NB4 (cell line): ENCODE measurements at regions not wholly inside any gene's neighbourhood (a gene's known extent, or its start where the extent isn't known, plus 50 kb on each side); places are given as distances from the start of the nearest gene placed in this dataset.

Experiments
- DNase-seq: peaks from one replicate; pipeline ENCODE4 v3.0.0; 2010; ENCODE audit warnings: low read depth
- H3K4me3 ChIP-seq: one replicate; pipeline ENCODE4 v1.5.1; 2011; ENCODE audit warnings: mild to moderate bottlenecking, low read depth, low read length, moderate library complexity
- CTCF ChIP-seq: IDR thresholded peaks from one replicate; pipeline ENCODE4 v1.5.1; 2012; ENCODE audit warnings: low read depth, low read length
- MYC ChIP-seq: IDR thresholded peaks from 2 replicates; pipeline ENCODE4 v1.6.1; 2011; ENCODE audit warnings: low read depth, low read length
- POLR2A ChIP-seq: IDR thresholded peaks from 2 replicates; pipeline ENCODE4 v1.6.1; 2011; ENCODE audit warnings: mild to moderate bottlenecking; ENCODE audit not compliant: insufficient read length; ENCODE audit errors: extremely low read depth
- TF ChIP-seq, protein P1 (sequence below): IDR thresholded peaks from 2 replicates; pipeline ENCODE4 v1.6.1; 2011; ENCODE audit warnings: low read depth, low read length

GRCh38 chr13:65966991-65967451 is 1263.1 kb downstream of the PCDH9 start:
- no peak overlapping the region for H3K4me3 ChIP-seq
- peak; percentile 65 for DNase-seq
- TF ChIP-seq, protein P1, sequence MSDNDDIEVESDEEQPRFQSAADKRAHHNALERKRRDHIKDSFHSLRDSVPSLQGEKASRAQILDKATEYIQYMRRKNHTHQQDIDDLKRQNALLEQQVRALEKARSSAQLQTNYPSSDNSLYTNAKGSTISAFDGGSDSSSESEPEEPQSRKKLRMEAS = no peak
- TF ChIP-seq MYC (no peak), CTCF (peak; percentile 33), POLR2A (no peak)

DNA sequence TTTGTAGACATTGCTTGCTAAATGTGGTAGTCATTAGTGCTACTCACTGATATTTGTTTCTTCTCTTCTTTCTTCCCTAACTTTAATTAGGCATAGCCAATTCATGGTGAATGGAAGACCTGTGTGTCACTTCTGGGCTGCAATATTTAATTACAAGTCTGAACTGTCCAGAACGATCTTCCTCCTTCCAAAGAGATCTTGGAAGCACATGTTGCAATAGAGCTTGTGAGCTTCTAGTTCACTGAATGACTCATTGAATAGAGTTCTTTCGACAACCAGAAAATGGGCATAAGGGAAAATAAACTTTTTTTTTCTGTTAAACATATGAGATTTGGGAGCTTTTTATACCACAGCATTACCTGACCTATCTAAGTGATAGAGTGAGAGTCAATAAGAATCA is 1264.6 kb downstream of the PCDH9 start:
- peak; percentile 5 for DNase-seq
- H3K4me3 ChIP-seq = no peak overlapping the region
- no peak for TF ChIP-seq POLR2A
- no peak for TF ChIP-seq CTCF
- TF ChIP-seq, protein P1 = no peak
- TF ChIP-seq MYC = no peak

DNA sequence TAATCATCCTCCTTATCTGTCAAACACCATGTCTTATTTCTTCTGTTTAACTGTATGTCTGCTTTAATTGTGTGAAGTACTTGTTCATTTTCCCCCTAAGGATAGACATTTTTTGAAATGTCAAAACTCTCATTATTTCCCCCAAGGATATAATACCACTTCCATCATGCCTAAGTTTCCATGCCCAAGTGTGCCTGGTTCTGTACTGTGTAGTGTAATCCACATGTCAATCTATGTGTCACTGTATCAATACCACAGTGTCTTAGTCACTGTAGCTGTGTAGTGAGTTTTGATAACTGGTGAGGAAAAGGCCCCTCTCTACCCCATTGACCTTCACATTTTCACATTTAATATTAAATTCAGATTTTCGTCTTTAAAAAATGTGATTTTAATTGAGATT is 1265.5 kb downstream of the PCDH9 start:
- no peak overlapping the region for H3K4me3 ChIP-seq
- TF ChIP-seq, protein P1 = no peak
- TF ChIP-seq MYC (no peak), CTCF (no peak), POLR2A (no peak)
- DNase-seq = no peak

DNA sequence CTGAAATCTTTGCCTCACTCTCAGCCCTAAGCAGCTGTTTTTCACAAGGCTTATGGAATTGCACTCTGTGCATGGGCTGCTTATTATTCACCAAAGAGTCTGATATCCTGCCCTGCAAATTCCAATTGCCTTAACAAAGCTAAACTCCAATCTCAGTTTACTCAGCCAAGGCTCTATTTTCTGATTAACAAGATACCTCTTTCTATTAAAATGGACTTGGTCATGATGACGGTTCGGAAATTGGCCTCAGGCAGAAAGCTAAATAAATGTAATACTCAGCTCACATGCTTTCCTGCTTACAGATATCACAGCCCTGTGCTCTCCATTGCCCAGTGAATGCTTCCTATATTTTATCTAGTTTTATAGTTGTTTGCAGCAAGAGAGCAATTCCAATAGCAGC is 1270.8 kb downstream of the PCDH9 start:
- no peak for DNase-seq
- no peak for TF ChIP-seq POLR2A
- no peak for TF ChIP-seq MYC
- TF ChIP-seq, protein P1 = no peak
- TF ChIP-seq CTCF = no peak
- no peak overlapping the region for H3K4me3 ChIP-seq

- TF ChIP-seq POLR2A (no peak), CTCF (no peak), MYC (no peak)
- TF ChIP-seq, protein P1 = no peak
- H3K4me3 ChIP-seq = no peak overlapping the region
- DNase-seq = no peak
Measured at GRCh38 chr13:65946387-65946786, 1283.7 kb downstream of the PCDH9 start.

DNA sequence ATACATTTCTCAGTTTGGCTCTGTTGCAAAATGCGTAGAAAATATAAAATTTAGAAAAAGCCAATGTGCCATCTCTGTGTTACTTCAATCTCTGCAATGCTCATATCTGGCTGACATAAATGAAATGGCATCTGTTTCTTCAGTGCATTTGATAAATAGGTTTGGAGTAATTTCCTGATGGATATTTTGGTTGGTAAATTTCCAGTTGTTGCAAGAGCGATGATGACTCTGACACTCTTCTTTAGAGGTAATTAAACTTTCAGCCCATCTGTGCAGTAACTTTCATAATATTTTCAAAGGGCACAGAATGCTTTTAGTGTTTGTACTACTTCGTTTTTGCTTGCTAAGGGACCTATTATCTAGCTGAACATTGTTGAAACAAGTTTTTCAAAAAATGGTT is 1286.4 kb downstream of the PCDH9 start:
- DNase-seq = no peak
- H3K4me3 ChIP-seq = no peak overlapping the region
- TF ChIP-seq MYC (no peak), POLR2A (no peak), CTCF (no peak)
- TF ChIP-seq, protein P1 = no peak
